Keratinocyte (primary cell): ENCODE measurements at regions not wholly inside any gene's neighbourhood (a gene's known extent, or its start where the extent isn't known, plus 50 kb on each side); places are given as distances from the start of the nearest gene placed in this dataset.

Source experiments
- DNase-seq: peaks from one replicate; pipeline ENCODE4 v3.0.0-alpha.2; 2011; ENCODE audit warnings: low read depth, missing footprints, low spot score
- FAIRE-seq: peaks from 2 replicates; lab custom pipeline; 2011; peaks lifted over from hg19 to GRCh38; lab: Jason Lieb, UNC
- H2AFZ ChIP-seq: 2 replicates; pipeline ENCODE4 v1.6.0; 2012; ENCODE audit warnings: low read length, control low read depth, inconsistent platforms; ENCODE audit not compliant: control insufficient read depth
- H3K27ac ChIP-seq: 2 replicates; pipeline ENCODE4 v1.5.1; 2011; ENCODE audit warnings: low read length; ENCODE audit not compliant: control insufficient read depth, insufficient read depth
- H3K27me3 ChIP-seq: 3 replicates; pipeline ENCODE4 v1.6.0; 2011; ENCODE audit warnings: low read length; ENCODE audit not compliant: control insufficient read depth, insufficient read depth; ENCODE audit errors: extremely low read depth
- H3K36me3 ChIP-seq, 2 experiments: 2 replicates in 1 of 2; 3 replicates in 1 of 2; pipeline ENCODE4 v1.5.1; 2011; ENCODE audit warnings: low read length in 2 of 2, mild to moderate bottlenecking in 1 of 2; ENCODE audit not compliant: control insufficient read depth in 2 of 2, insufficient read depth in 2 of 2; ENCODE audit errors: extremely low read depth in 1 of 2
- H3K4me1 ChIP-seq: 3 replicates; pipeline ENCODE4 v1.5.1; 2011; ENCODE audit warnings: low read length; ENCODE audit not compliant: control insufficient read depth, insufficient read depth; ENCODE audit errors: extremely low read depth
- H3K4me2 ChIP-seq: 3 replicates; pipeline ENCODE4 v1.6.0; 2011; ENCODE audit warnings: low read depth, low read length; ENCODE audit not compliant: control insufficient read depth, insufficient read depth; ENCODE audit errors: extremely low read depth
- H3K4me3 ChIP-seq, 3 experiments: fragments of 200-600 bp in 1 of 3; sonication (generic) in 1 of 3; 2 replicates in 2 of 3; 3 replicates in 1 of 3; pipeline ENCODE4 v1.5.1; 2011 to 2016; ENCODE audit warnings: low read length in 3 of 3, mild to moderate bottlenecking in 3 of 3, control low read depth in 2 of 3, inconsistent platforms in 1 of 3, low read depth in 1 of 3, mixed read lengths in 1 of 3, mixed run types in 1 of 3, moderate library complexity in 1 of 3; ENCODE audit not compliant: control insufficient read depth in 2 of 3, insufficient read depth in 2 of 3; ENCODE audit errors: extremely low read depth in 1 of 3
- H3K79me2 ChIP-seq: 2 replicates; pipeline ENCODE4 v1.6.0; 2012; ENCODE audit warnings: low read length; ENCODE audit not compliant: control insufficient read depth, insufficient read depth
- H3K9ac ChIP-seq: 3 replicates; pipeline ENCODE4 v1.6.0; 2011; ENCODE audit warnings: low read length; ENCODE audit not compliant: control insufficient read depth, insufficient read depth; ENCODE audit errors: extremely low read depth
- H3K9me1 ChIP-seq: 3 replicates; pipeline ENCODE4 v1.6.0; 2011; ENCODE audit warnings: low read length; ENCODE audit not compliant: control insufficient read depth, insufficient read depth; ENCODE audit errors: extremely low read depth
- H3K9me3 ChIP-seq: 2 replicates; pipeline ENCODE4 v1.5.1; 2012; ENCODE audit warnings: low read depth, low read length; ENCODE audit not compliant: control insufficient read depth
- H4K20me1 ChIP-seq: 3 replicates; pipeline ENCODE4 v1.6.0; 2011; ENCODE audit warnings: low read length; ENCODE audit not compliant: control insufficient read depth, insufficient read depth; ENCODE audit errors: extremely low read depth
- EZH2 ChIP-seq: IDR thresholded peaks from one replicate; pipeline ENCODE4 v1.6.1; 2012; ENCODE audit warnings: inconsistent platforms, mild to moderate bottlenecking, low read length, moderate library complexity
- dilution Hi-C: fragments of 300-500 bp; cut with MboI; formaldehyde crosslinking; loops from one replicate; pipeline ENCODE4 v1.7.0; 2020; ENCODE audit warnings: low sequenced_read_pairs; ENCODE audit not compliant: extremely low pct_ligation_motif_present
- TF ChIP-seq, protein P1 (sequence below), 3 experiments: IDR thresholded peaks in 1 of 3; conservative IDR thresholded peaks in 1 of 3; optimal IDR thresholded peaks in 1 of 3; 2 replicates in 2 of 3; 3 replicates in 1 of 3; pipeline versions ENCODE3 to v1.5.1; 2011; ENCODE audit warnings: low read length in 3 of 3, mild to moderate bottlenecking in 3 of 3, moderate library complexity in 2 of 3, control low read depth in 1 of 3, inconsistent platforms in 1 of 3; ENCODE audit not compliant: insufficient read depth in 2 of 3; ENCODE audit errors: extremely low read depth in 1 of 3

DNA sequence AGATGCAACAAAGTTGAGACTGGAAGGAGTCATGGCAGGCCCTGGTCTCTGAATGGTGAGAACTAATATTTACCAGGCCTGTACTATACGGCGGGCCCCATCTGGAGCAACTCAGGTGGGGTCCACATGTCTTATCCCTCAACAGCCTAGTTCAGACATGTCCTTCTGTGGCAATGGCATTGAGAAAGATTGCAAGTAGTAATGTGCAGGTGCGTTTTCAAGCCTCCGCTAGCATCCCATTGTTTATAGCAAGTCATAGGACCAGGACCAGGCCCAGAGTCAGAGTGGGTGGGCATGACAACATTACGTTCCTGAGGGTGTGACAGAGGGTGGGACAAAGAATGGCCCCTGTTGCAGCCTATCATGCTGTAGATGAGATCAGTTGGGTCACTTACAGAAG is 541.1 kb downstream of the EFNB2 start:
- FAIRE-seq (no peak), DNase-seq (no peak)
- Histone ChIP-seq H2AFZ (no peak overlapping the region), H3K36me3 (no peaks in the 10 kb centered on the region), H3K9ac (no peak overlapping the region), H3K27me3 (no peaks in the 10 kb centered on the region), H3K27ac (no peak overlapping the region), H4K20me1 (no peaks in the 10 kb centered on the region), H3K9me1 (no peaks in the 10 kb centered on the region), H3K4me3 (no peak overlapping the region), H3K79me2 (no peaks in the 10 kb centered on the region), H3K9me3 (no peaks in the 10 kb centered on the region), H3K4me1 (peaks cover 26% of the 10 kb centered on the region), H3K4me2 (no peak overlapping the region)
- TF ChIP-seq EZH2, result no peak
- TF ChIP-seq, protein P1, sequence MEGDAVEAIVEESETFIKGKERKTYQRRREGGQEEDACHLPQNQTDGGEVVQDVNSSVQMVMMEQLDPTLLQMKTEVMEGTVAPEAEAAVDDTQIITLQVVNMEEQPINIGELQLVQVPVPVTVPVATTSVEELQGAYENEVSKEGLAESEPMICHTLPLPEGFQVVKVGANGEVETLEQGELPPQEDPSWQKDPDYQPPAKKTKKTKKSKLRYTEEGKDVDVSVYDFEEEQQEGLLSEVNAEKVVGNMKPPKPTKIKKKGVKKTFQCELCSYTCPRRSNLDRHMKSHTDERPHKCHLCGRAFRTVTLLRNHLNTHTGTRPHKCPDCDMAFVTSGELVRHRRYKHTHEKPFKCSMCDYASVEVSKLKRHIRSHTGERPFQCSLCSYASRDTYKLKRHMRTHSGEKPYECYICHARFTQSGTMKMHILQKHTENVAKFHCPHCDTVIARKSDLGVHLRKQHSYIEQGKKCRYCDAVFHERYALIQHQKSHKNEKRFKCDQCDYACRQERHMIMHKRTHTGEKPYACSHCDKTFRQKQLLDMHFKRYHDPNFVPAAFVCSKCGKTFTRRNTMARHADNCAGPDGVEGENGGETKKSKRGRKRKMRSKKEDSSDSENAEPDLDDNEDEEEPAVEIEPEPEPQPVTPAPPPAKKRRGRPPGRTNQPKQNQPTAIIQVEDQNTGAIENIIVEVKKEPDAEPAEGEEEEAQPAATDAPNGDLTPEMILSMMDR (optimal IDR thresholded peaks at IDR 0.05 in 1 of 3, IDR thresholded peaks at IDR 0.05 in 1 of 3, conservative IDR thresholded peaks at IDR 0.05 in 1 of 3; ENCODE audit: extremely low read depth in 1 of 3, insufficient read depth in 2 of 3, low read length in 3 of 3), result no peak
- dilution Hi-C loops, result no loop called here

DNA sequence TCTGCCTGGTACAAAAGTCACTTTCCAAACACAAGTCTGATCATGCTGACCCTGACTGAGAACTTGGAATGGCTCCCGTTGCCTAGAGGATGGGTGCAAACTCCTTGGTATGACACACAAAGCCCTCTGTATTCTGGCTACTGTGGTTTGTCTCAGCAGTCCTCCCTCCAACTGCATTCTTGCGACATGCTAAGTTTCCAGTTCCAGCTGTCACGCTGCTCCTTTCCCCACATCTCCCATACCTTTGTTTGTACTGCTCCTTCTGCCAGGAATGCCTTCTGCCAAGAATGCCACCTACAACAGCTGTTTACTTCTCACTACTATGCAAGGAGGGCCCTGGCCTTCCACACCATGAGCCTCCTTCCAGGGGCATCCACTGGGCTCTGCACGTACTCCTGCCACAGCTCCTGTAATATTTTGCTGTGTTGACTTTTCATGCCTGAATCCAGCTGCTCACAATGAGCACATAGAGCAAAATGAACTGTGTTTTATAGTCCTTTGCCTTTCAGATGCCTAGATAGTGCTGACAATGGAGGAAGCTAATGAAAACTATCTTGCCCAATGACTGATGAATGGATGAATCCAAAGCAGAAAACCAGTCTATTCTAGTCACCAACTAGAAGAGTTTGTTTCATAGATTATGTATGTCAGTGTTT is 543.7 kb downstream of the EFNB2 start:
- FAIRE-seq (peak; percentile 100), DNase-seq (peak; percentile 100)
- no peaks in the 10 kb centered on the region for H3K79me2 ChIP-seq
- H3K4me2 ChIP-seq, result peak overlapping the region; percentile 71
- no peak overlapping the region for H3K4me3 ChIP-seq
- no peaks in the 10 kb centered on the region for H3K27me3 ChIP-seq
- TF ChIP-seq EZH2, result no peak
- TF ChIP-seq, protein P1 (optimal IDR thresholded peaks at IDR 0.05 in 1 of 3, IDR thresholded peaks at IDR 0.05 in 1 of 3, conservative IDR thresholded peaks at IDR 0.05 in 1 of 3; ENCODE audit: extremely low read depth in 1 of 3, insufficient read depth in 2 of 3, low read length in 3 of 3), result peak in 2 of 3 experiments; percentile 26 to 28
- dilution Hi-C loops, result no loop called here
- peak overlapping the region; percentile 95 for H3K27ac ChIP-seq
- H3K36me3 ChIP-seq, result no peaks in the 10 kb centered on the region
- no peaks in the 10 kb centered on the region for H3K9me3 ChIP-seq
- peaks cover 26% of the 10 kb centered on the region for H3K4me1 ChIP-seq
- H2AFZ ChIP-seq, result peak overlapping the region; percentile 51
- no peaks in the 10 kb centered on the region for H3K9me1 ChIP-seq
- H3K9ac ChIP-seq, result peak overlapping the region; percentile 71
- H4K20me1 ChIP-seq, result no peaks in the 10 kb centered on the region
